ENCODE measurements at regions not wholly inside any gene's neighbourhood (a gene's known extent, or its start where the extent isn't known, plus 50 kb on each side); places are given as distances from the start of the nearest gene placed in this dataset.

- TF ChIP-seq CTCF (conservative IDR thresholded peaks at IDR 0.05; ENCODE audit: low read depth, low read length) (no peak), EZH2 (IDR thresholded peaks at IDR 0.05; ENCODE audit: low read length, unreplicated experiment) (no peak), EZH2phosphoT487 (IDR thresholded peaks at IDR 0.05; ENCODE audit: borderline replicate concordance, low read length) (no peak)
Observed at GRCh38 chr9:106588626-106589025, 274.3 kb upstream of the ZNF462 start.
